ENCODE measurements at regions not wholly inside any gene's neighbourhood (a gene's known extent, or its start where the extent isn't known, plus 50 kb on each side); places are given as distances from the start of the nearest gene placed in this dataset.

- TF ChIP-seq CTCF (conservative IDR thresholded peaks at IDR 0.05) = no peak
- H3K9me3 ChIP-seq (ENCODE audit: control insufficient read depth, low read length) = no peaks in the 10 kb centered on the region
- no peaks in the 10 kb centered on the region for H3K27me3 ChIP-seq (ENCODE audit: control insufficient read depth, insufficient read depth, low read length, poor library complexity, severe bottlenecking)
- Mint-ChIP-seq H3K4me3 (no peak overlapping the region), H3K4me1 (peaks cover 1% of the 10 kb centered on the region), H3K9me3 (no peaks in the 10 kb centered on the region), H3K27ac (no peak overlapping the region), H3K36me3 (ENCODE audit: low read depth) (no peaks in the 10 kb centered on the region), H3K27me3 (ENCODE audit: insufficient read depth) (no peaks in the 10 kb centered on the region)
- H3K36me3 ChIP-seq (ENCODE audit: control insufficient read depth, insufficient read depth, low read length) = no peaks in the 10 kb centered on the region
- no peak overlapping the region for H3K4me3 ChIP-seq (ENCODE audit: low read length)
- no peak overlapping the region for H3K27ac ChIP-seq (ENCODE audit: low read depth, low read length)
- no peak for DNase-seq
- H3K9ac ChIP-seq (ENCODE audit: extremely low read depth, low read length, poor library complexity, severe bottlenecking) = no peak overlapping the region
- no peaks in the 10 kb centered on the region for H3K4me1 ChIP-seq (ENCODE audit: control insufficient read depth, insufficient read depth, low read length)
These were observed 529.1 kb upstream of the SMIM31 start for GRCh38 chr4:164224871-164225270.

GRCh38 chr4:164229255-164229654, 524.7 kb upstream of the SMIM31 start:
- Histone ChIP-seq H3K36me3 (ENCODE audit: control insufficient read depth, insufficient read depth, low read length) (no peaks in the 10 kb centered on the region), H3K9me3 (ENCODE audit: control insufficient read depth, low read length) (no peaks in the 10 kb centered on the region), H3K27me3 (ENCODE audit: control insufficient read depth, insufficient read depth, low read length, poor library complexity, severe bottlenecking) (no peaks in the 10 kb centered on the region), H3K4me1 (ENCODE audit: control insufficient read depth, insufficient read depth, low read length) (no peaks in the 10 kb centered on the region), H3K9ac (ENCODE audit: extremely low read depth, low read length, poor library complexity, severe bottlenecking) (no peak overlapping the region), H3K27ac (ENCODE audit: low read depth, low read length) (no peak overlapping the region), H3K4me3 (ENCODE audit: low read length) (no peak overlapping the region)
- H3K4me1 Mint-ChIP-seq = peaks cover 1% of the 10 kb centered on the region
- no peaks in the 10 kb centered on the region for H3K36me3 Mint-ChIP-seq (ENCODE audit: low read depth)
- H3K4me3 Mint-ChIP-seq = no peak overlapping the region
- TF ChIP-seq CTCF (conservative IDR thresholded peaks at IDR 0.05) = no peak
- H3K27me3 Mint-ChIP-seq (ENCODE audit: insufficient read depth) = no peaks in the 10 kb centered on the region
- 100% methylated on average over 2 of the region's 2 CpGs; no CpG with 5 or more reads in 1 of the 2 experiments for WGBS, 2 experiments (ENCODE audit: insufficient coverage in 1 of 2, insufficient read length in 1 of 2)
- no peak for DNase-seq
- H3K9me3 Mint-ChIP-seq = no peaks in the 10 kb centered on the region
- no peak overlapping the region for H3K27ac Mint-ChIP-seq

DNA sequence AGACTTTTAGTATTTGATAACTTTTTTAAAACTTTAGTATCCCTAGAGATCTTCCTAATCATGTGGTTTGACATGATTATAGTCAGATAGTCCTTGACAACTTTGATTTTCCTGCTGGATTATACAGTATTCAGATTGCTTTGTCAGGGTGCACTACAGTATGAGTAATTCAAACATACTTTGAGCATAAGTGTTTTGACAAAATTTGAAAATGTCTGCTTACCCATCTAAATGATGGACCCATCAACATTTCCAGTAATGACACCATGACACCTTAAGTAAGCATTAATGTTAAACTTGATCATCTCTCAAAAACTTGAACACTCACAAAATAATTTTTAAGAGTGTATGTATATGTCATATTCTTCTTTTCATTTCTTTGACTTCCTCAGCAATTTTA, 514.5 kb upstream of the SMIM31 start:
- no peaks in the 10 kb centered on the region for H3K36me3 Mint-ChIP-seq (ENCODE audit: low read depth)
- H3K9me3 Mint-ChIP-seq = peaks cover 4% of the 10 kb centered on the region
- DNase-seq = no peak
- Histone ChIP-seq H3K4me1 (ENCODE audit: control insufficient read depth, insufficient read depth, low read length) (no peaks in the 10 kb centered on the region), H3K9ac (ENCODE audit: extremely low read depth, low read length, poor library complexity, severe bottlenecking) (no peak overlapping the region), H3K9me3 (ENCODE audit: control insufficient read depth, low read length) (no peaks in the 10 kb centered on the region), H3K4me3 (ENCODE audit: low read length) (no peak overlapping the region), H3K36me3 (ENCODE audit: control insufficient read depth, insufficient read depth, low read length) (no peaks in the 10 kb centered on the region), H3K27me3 (ENCODE audit: control insufficient read depth, insufficient read depth, low read length, poor library complexity, severe bottlenecking) (no peaks in the 10 kb centered on the region), H3K27ac (ENCODE audit: low read depth, low read length) (no peak overlapping the region)
- H3K27ac Mint-ChIP-seq = no peak overlapping the region
- no peak for TF ChIP-seq CTCF (conservative IDR thresholded peaks at IDR 0.05)
- no peak overlapping the region for H3K4me3 Mint-ChIP-seq
- H3K27me3 Mint-ChIP-seq (ENCODE audit: insufficient read depth) = no peaks in the 10 kb centered on the region
- peaks cover 3% of the 10 kb centered on the region for H3K4me1 Mint-ChIP-seq
